HCT116 (cell line): ENCODE measurements at regions not wholly inside any gene's neighbourhood (a gene's known extent, or its start where the extent isn't known, plus 50 kb on each side); places are given as distances from the start of the nearest gene placed in this dataset.

Experiments used
- ATAC-seq: fragments of 200-7000 bp; cut with Tn5 transposase; 2 replicates; pipeline ENCODE4 v1.9.1; 2020; ENCODE audit warnings: mild to moderate bottlenecking, moderate library complexity
- BruUV-seq: library from RNA; stranded (reverse); fragments of 400-500 nt; replicated peaks from 2 replicates; lab custom pipeline; 2021; lab: Mats Ljungman, UMichigan
- CTCF ChIA-PET: fragments of 300-600 bp; sonication (Branson Sonifier 250); formaldehyde crosslinking; loops from one replicate; lab custom pipeline; 2021; ENCODE audit warnings: antibody characterized with exemption; lab: Charles Lee
- POLR2A ChIA-PET: fragments of 300-600, 350-600 bp; sonication (Branson Sonifier 250); formaldehyde crosslinking; loops from one replicate; lab custom pipeline; 2021; ENCODE audit warnings: antibody characterized with exemption; lab: Charles Lee
- RAD21 ChIA-PET, 2 experiments: fragments of 300-600 bp; sonication (Branson Sonifier 250); formaldehyde crosslinking; loops; one replicate each; lab custom pipeline; 2023; ENCODE audit warnings: low total read pairs in 2 of 2; ENCODE audit not compliant: uncharacterized antibody in 2 of 2, unreplicated experiment in 2 of 2, low non-redundant PET in 1 of 2; lab: Charles Lee
- DNase-seq: peaks from one replicate; pipeline ENCODE4 v3.0.0-alpha.2; 2010; ENCODE audit warnings: low read depth, low spot score
- H2AFZ ChIP-seq: fragments of 200-600 bp; shearing (Covaris generic), sonication (generic); 2 replicates; pipeline ENCODE4 v1.6.1; 2017; ENCODE audit warnings: low read depth, mixed run types, mixed read lengths, antibody characterized with exemption, low read length; ENCODE audit not compliant: poor library complexity, severe bottlenecking
- H3K27ac ChIP-seq: 2 replicates; pipeline ENCODE4 v1.5.1; 2012; ENCODE audit warnings: low read depth, low read length
- H3K27me3 ChIP-seq: fragments of 200-600 bp; sonication (generic); 2 replicates; pipeline ENCODE4 v1.6.1; 2016; ENCODE audit warnings: mixed run types, low read length, mixed read lengths; ENCODE audit not compliant: insufficient read depth
- H3K36me3 ChIP-seq, 2 experiments: fragments of 200-500 bp in 1 of 2; fragments of 200-600 bp in 1 of 2; sonication (Bioruptor generic) in 1 of 2; sonication (generic) in 1 of 2; 2 replicates each; pipeline versions ENCODE4 v1.5.1 to v1.6.1; 2014 to 2016; ENCODE audit warnings: low read length in 2 of 2, inconsistent platforms in 1 of 2, mixed read lengths in 1 of 2, mixed run types in 1 of 2; ENCODE audit not compliant: insufficient read depth in 2 of 2, control insufficient read depth in 1 of 2
- H3K4me1 ChIP-seq, 2 experiments: fragments of 200-600 bp in 1 of 2; sonication (generic) in 1 of 2; 2 replicates each; pipeline versions ENCODE4 v1.5.1 to v1.6.1; 2012 to 2017; ENCODE audit warnings: low read length in 2 of 2, inconsistent platforms in 1 of 2, mild to moderate bottlenecking in 1 of 2, mixed read lengths in 1 of 2, mixed run types in 1 of 2, moderate library complexity in 1 of 2; ENCODE audit not compliant: insufficient read depth in 2 of 2, control insufficient read depth in 1 of 2
- H3K4me2 ChIP-seq: fragments of 200-600 bp; sonication (generic); 2 replicates; pipeline ENCODE4 v1.6.1; 2017; ENCODE audit warnings: mixed run types, low read length, mixed read lengths
- H3K4me3 ChIP-seq, 2 experiments: fragments of 200-600 bp in 1 of 2; sonication (generic) in 1 of 2; replicated peaks in 1 of 2; 2 replicates each; pipeline ENCODE4 v1.5.1; 2011 to 2016; ENCODE audit warnings: low read length in 2 of 2, control low read depth in 1 of 2, low read depth in 1 of 2, mild to moderate bottlenecking in 1 of 2, mixed read lengths in 1 of 2, mixed run types in 1 of 2
- H3K79me2 ChIP-seq: fragments of 200-600 bp; sonication (generic); 2 replicates; pipeline ENCODE4 v1.6.1; 2017; ENCODE audit warnings: mild to moderate bottlenecking, mixed run types, low read length, moderate library complexity, mixed read lengths; ENCODE audit not compliant: insufficient read depth
- H3K9ac ChIP-seq: fragments of 200-600 bp; sonication (generic); 2 replicates; pipeline ENCODE4 v1.6.1; 2016; ENCODE audit warnings: low read length, mixed read lengths
- H3K9me2 ChIP-seq: fragments of 200-600 bp; sonication (generic), shearing (Covaris generic); 2 replicates; pipeline ENCODE4 v1.6.1; 2017; ENCODE audit warnings: mixed run types, mild to moderate bottlenecking, moderate library complexity; ENCODE audit not compliant: insufficient read depth
- H3K9me3 ChIP-seq, 2 experiments: fragments of 200-500 bp in 1 of 2; fragments of 200-600 bp in 1 of 2; sonication (Bioruptor generic) in 1 of 2; sonication (generic) in 1 of 2; 2 replicates each; pipeline ENCODE4 v1.6.1; 2014 to 2017; ENCODE audit warnings: low read length in 2 of 2, mixed read lengths in 2 of 2, inconsistent platforms in 1 of 2, low read depth in 1 of 2, mild to moderate bottlenecking in 1 of 2, mixed run types in 1 of 2, moderate library complexity in 1 of 2; ENCODE audit not compliant: control insufficient read depth in 1 of 2, insufficient read depth in 1 of 2
- H4K20me1 ChIP-seq: fragments of 200-600 bp; sonication (generic), shearing (Covaris generic); 2 replicates; pipeline ENCODE4 v1.6.1; 2017; ENCODE audit warnings: mixed run types, mild to moderate bottlenecking, moderate library complexity; ENCODE audit not compliant: insufficient read depth
- EGR1 ChIP-seq: IDR thresholded peaks from 2 replicates; pipeline ENCODE4 v1.6.1; 2012; ENCODE audit warnings: low read depth
- ELF1 ChIP-seq: IDR thresholded peaks from 2 replicates; pipeline ENCODE4 v1.6.1; 2012; ENCODE audit warnings: low read depth, borderline replicate concordance
- EZH2phosphoT487 ChIP-seq: fragments of 200-600 bp; IDR thresholded peaks from 2 replicates; pipeline ENCODE4 v1.6.1; 2018; ENCODE audit warnings: antibody characterized with exemption, borderline replicate concordance
- FOSL1 ChIP-seq: IDR thresholded peaks from 2 replicates; pipeline ENCODE4 v1.6.1; 2012; ENCODE audit warnings: low read depth
- POLR2A ChIP-seq: IDR thresholded peaks from 2 replicates; pipeline ENCODE4 v1.7.0; 2011; ENCODE audit warnings: borderline replicate concordance; ENCODE audit not compliant: insufficient read depth, insufficient read length; ENCODE audit errors: extremely low read depth
- POLR2AphosphoS5 ChIP-seq: IDR thresholded peaks from 2 replicates; pipeline ENCODE4 v1.6.1; 2011; ENCODE audit warnings: mild to moderate bottlenecking, low read depth, low read length, moderate library complexity
- SIN3A ChIP-seq: IDR thresholded peaks from 2 replicates; pipeline ENCODE4 v1.6.1; 2012; ENCODE audit warnings: low read depth
- SRF ChIP-seq: IDR thresholded peaks from 2 replicates; pipeline ENCODE4 v1.6.1; 2012; ENCODE audit warnings: low read depth
- YY1 ChIP-seq: IDR thresholded peaks from 2 replicates; pipeline ENCODE4 v1.6.1; 2011; ENCODE audit warnings: low read length, low read depth, moderate library complexity, mild to moderate bottlenecking; ENCODE audit not compliant: insufficient replicate concordance; ENCODE audit errors: extremely low read depth
- intact Hi-C: fragments of 100-400 bp; cut with micrococcal nuclease; formaldehyde crosslinking; loops from 2 replicates; pipeline ENCODE4 v1.10.0; 2022
- TF ChIP-seq, protein P1 (sequence below), 3 experiments: fragments of 200-600 bp in 1 of 3; sonication (generic) in 1 of 3; IDR thresholded peaks in 2 of 3; conservative IDR thresholded peaks in 1 of 3; 2 replicates each; pipeline ENCODE4 v1.5.1; 2012 to 2017; ENCODE audit warnings: low read depth in 2 of 3, low read length in 2 of 3, antibody characterized with exemption in 1 of 3, borderline replicate concordance in 1 of 3, control low read depth in 1 of 3, mild to moderate bottlenecking in 1 of 3, mixed read lengths in 1 of 3, mixed run types in 1 of 3, moderate library complexity in 1 of 3; ENCODE audit not compliant: insufficient read depth in 1 of 3
- TF ChIP-seq, protein P2 (sequence below): IDR thresholded peaks from 2 replicates; pipeline ENCODE4 v1.6.1; 2012

GRCh38 chr3:6180171-6180570, 680.7 kb upstream of the GRM7 start:
- Histone ChIP-seq H4K20me1 (no peaks in the 10 kb centered on the region), H3K9ac (no peak overlapping the region), H3K4me2 (no peak overlapping the region), H3K9me3 (no peaks in the 10 kb centered on the region), H3K79me2 (no peaks in the 10 kb centered on the region), H3K4me3 (no peak overlapping the region), H3K36me3 (no peaks in the 10 kb centered on the region), H3K27me3 (no peaks in the 10 kb centered on the region), H2AFZ (no peak overlapping the region), H3K9me2 (no peaks in the 10 kb centered on the region), H3K27ac (no peak overlapping the region), H3K4me1 (0 out of 4 replicates have a peak, but pooled peaks cover 0 to 3% of the 10 kb centered on the region in 2 experiments)
- ATAC-seq (no peak), DNase-seq (no peak)
- POLR2A ChIA-PET: no interaction called here
- no TSS peak for BruUV-seq
- TF ChIP-seq SRF: no peak
- no peak for TF ChIP-seq YY1
- no peak for TF ChIP-seq FOSL1
- TF ChIP-seq SIN3A: no peak
- no peak for TF ChIP-seq EZH2phosphoT487
- TF ChIP-seq POLR2AphosphoS5: no peak
- TF ChIP-seq, protein P1, sequence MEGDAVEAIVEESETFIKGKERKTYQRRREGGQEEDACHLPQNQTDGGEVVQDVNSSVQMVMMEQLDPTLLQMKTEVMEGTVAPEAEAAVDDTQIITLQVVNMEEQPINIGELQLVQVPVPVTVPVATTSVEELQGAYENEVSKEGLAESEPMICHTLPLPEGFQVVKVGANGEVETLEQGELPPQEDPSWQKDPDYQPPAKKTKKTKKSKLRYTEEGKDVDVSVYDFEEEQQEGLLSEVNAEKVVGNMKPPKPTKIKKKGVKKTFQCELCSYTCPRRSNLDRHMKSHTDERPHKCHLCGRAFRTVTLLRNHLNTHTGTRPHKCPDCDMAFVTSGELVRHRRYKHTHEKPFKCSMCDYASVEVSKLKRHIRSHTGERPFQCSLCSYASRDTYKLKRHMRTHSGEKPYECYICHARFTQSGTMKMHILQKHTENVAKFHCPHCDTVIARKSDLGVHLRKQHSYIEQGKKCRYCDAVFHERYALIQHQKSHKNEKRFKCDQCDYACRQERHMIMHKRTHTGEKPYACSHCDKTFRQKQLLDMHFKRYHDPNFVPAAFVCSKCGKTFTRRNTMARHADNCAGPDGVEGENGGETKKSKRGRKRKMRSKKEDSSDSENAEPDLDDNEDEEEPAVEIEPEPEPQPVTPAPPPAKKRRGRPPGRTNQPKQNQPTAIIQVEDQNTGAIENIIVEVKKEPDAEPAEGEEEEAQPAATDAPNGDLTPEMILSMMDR (IDR thresholded peaks at IDR 0.05 in 2 of 3, conservative IDR thresholded peaks at IDR 0.05 in 1 of 3; ENCODE audit: borderline replicate concordance in 1 of 3, insufficient read depth in 1 of 3, low read depth in 2 of 3, low read length in 2 of 3): no peak
- TF ChIP-seq EGR1: no peak
- TF ChIP-seq POLR2A: no peak
- TF ChIP-seq ELF1: no peak
- TF ChIP-seq, protein P2, sequence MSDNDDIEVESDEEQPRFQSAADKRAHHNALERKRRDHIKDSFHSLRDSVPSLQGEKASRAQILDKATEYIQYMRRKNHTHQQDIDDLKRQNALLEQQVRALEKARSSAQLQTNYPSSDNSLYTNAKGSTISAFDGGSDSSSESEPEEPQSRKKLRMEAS: no peak
- CTCF ChIA-PET: no interaction called here
- intact Hi-C loops: no loop called here
- RAD21 ChIA-PET: no interaction called here
